HUES48 (cell line): ENCODE measurements at regions not wholly inside any gene's neighbourhood (a gene's known extent, or its start where the extent isn't known, plus 50 kb on each side); places are given as distances from the start of the nearest gene placed in this dataset.

Source experiments
- H3K27ac ChIP-seq: one replicate; pipeline ENCODE4 v1.7.0; 2013; ENCODE audit warnings: low read depth, low read length, inconsistent platforms
- H3K27me3 ChIP-seq: 2 replicates; pipeline ENCODE4 v1.6.1; 2013; ENCODE audit warnings: mild to moderate bottlenecking, low read length; ENCODE audit not compliant: control insufficient read depth, insufficient read depth
- H3K36me3 ChIP-seq: 2 replicates; pipeline ENCODE4 v1.6.1; 2013; ENCODE audit warnings: low read length; ENCODE audit not compliant: control insufficient read depth, insufficient read depth
- H3K4me1 ChIP-seq: 2 replicates; pipeline ENCODE4 v1.6.1; 2013; ENCODE audit warnings: mild to moderate bottlenecking, low read length; ENCODE audit not compliant: control insufficient read depth, insufficient read depth
- H3K4me3 ChIP-seq: 2 replicates; pipeline ENCODE4 v1.5.1; 2013; ENCODE audit warnings: mild to moderate bottlenecking, low read depth, low read length
- H3K9ac ChIP-seq: 2 replicates; pipeline ENCODE4 v1.6.1; 2013; ENCODE audit warnings: mild to moderate bottlenecking, low read depth, low read length, moderate library complexity
- H3K9me3 ChIP-seq: 2 replicates; pipeline ENCODE4 v1.6.1; 2013; ENCODE audit warnings: low read length; ENCODE audit not compliant: control insufficient read depth, insufficient read depth

DNA sequence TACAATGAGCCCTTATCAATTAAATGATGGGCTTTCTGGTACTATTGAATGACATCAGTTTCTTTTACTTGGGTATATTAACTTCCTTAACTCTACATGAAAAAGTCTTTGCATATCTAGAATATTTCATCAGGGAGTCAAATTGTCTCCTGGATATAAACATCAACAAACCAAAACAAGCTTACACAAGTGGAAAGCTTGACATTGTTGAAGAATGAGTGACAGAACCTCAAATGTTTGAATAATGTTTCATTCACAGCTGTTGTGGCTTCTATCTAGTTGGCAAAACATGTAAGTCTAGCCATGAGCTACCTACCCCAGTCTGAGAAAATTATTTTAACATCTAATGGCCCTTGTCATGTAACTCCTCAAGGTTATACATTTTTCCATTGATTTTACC, 604.8 kb upstream of the ADAMTS5 start:
- Histone ChIP-seq H3K36me3 (no peaks in the 10 kb centered on the region), H3K27me3 (no peaks in the 10 kb centered on the region), H3K9me3 (no peaks in the 10 kb centered on the region), H3K27ac (no peak overlapping the region), H3K4me1 (no peaks in the 10 kb centered on the region), H3K4me3 (no peak overlapping the region), H3K9ac (no peak overlapping the region)

DNA sequence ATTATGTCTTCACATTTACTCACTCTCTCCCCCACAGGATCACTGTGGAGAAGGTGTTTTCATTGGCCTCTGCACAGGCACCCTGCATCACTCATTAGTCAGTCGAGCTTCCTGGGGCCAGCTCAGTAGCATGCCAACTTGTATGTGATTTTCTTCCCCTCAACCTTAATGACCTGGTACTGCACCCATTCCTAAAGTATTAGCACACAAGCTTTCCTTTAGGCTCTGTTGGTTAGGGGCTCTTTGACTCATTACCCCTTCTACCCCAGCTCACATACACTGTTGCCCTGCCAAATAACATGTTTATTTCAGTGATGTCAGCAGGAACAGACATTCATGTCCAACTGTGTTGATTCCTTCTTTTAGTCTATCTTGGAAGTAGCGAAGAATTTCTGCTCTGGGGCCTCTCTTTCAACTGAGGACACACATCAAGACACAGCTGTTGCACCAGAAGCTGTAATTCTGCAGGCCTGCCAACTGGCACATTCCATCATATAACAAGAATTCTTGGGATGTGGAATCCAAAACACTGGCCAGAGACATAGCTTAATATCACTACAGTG, 603.5 kb upstream of the ADAMTS5 start:
- H3K27ac ChIP-seq, result no peak overlapping the region

DNA sequence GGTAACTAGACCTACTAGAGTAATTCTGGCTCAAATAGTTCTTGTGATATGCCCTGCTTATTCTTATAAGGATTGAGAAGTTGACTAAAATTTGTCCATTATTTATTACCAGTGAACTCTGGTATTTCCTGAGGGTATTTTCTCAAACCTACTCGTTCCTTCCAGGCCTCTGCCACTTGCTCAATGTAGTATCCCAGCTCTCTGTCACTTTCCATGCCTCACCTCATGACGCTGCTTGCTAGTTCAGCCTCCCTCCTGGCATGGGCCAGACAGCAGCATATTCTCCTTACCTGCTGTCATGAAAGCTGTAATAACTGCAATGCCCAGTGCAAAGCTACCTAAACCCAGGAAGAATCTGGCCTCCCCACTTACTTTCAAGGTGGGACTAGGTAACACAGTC, 602.9 kb upstream of the ADAMTS5 start:
- H3K36me3 ChIP-seq, result no peaks in the 10 kb centered on the region
- H3K27ac ChIP-seq, result no peak overlapping the region

More for the DNA sequence above, 603.5 kb upstream of the ADAMTS5 start:
- H3K4me1 ChIP-seq, result no peaks in the 10 kb centered on the region
- H3K27me3 ChIP-seq, result no peaks in the 10 kb centered on the region
- H3K36me3 ChIP-seq, result no peaks in the 10 kb centered on the region
- H3K4me3 ChIP-seq, result no peak overlapping the region
- H3K9me3 ChIP-seq, result no peaks in the 10 kb centered on the region
- no peak overlapping the region for H3K9ac ChIP-seq

DNA sequence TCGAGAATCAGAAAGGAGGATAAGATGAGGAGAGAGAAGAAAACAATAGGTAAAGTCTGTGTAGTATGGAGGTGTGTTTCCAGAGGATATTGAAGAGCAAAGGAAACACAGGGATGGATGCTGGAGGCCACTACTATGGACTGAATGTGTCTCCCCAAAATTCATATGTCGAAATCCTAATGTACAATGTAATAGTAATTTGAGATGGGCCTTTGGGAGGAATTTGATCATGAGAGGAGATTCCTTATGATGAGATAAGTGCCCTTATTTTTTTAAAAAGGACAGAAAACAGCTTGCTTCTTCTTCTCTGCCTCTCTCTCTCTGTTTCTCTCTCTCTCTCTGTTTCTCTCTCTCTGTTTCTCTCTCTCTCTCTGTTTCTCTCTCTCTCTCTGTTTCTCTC, 602.2 kb upstream of the ADAMTS5 start:
- no peak overlapping the region for H3K9ac ChIP-seq
- H3K4me1 ChIP-seq, result no peaks in the 10 kb centered on the region
- H3K4me3 ChIP-seq, result no peak overlapping the region
- no peaks in the 10 kb centered on the region for H3K9me3 ChIP-seq
- no peaks in the 10 kb centered on the region for H3K36me3 ChIP-seq
- H3K27ac ChIP-seq, result no peak overlapping the region
- no peaks in the 10 kb centered on the region for H3K27me3 ChIP-seq

More for the DNA sequence above, 602.9 kb upstream of the ADAMTS5 start:
- Histone ChIP-seq H3K27me3 (no peaks in the 10 kb centered on the region), H3K9me3 (no peaks in the 10 kb centered on the region), H3K4me3 (no peak overlapping the region), H3K9ac (no peak overlapping the region), H3K4me1 (no peaks in the 10 kb centered on the region)

DNA sequence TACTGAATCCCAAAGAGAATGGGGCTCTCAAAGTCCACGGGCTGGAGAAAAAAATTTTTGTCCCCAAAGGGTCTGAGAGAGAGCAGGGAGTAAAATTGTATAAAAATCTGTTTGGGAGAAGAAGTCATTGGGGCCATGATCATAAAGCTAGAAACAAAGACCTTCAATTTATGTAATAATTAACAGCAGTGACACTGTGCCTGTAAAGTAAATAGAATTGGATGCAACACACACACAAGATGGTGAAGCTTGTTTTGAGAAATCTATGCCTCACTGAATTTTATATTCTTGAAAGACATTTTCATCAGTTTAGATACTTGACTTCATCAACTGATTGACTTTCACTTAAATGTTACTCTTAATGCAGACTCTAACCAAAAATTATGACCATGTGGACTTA, 600.5 kb upstream of the ADAMTS5 start:
- no peak overlapping the region for H3K9ac ChIP-seq
- no peak overlapping the region for H3K4me3 ChIP-seq
- no peaks in the 10 kb centered on the region for H3K4me1 ChIP-seq
- no peaks in the 10 kb centered on the region for H3K9me3 ChIP-seq
- H3K27ac ChIP-seq, result no peak overlapping the region
- no peaks in the 10 kb centered on the region for H3K36me3 ChIP-seq
- H3K27me3 ChIP-seq, result no peaks in the 10 kb centered on the region

DNA sequence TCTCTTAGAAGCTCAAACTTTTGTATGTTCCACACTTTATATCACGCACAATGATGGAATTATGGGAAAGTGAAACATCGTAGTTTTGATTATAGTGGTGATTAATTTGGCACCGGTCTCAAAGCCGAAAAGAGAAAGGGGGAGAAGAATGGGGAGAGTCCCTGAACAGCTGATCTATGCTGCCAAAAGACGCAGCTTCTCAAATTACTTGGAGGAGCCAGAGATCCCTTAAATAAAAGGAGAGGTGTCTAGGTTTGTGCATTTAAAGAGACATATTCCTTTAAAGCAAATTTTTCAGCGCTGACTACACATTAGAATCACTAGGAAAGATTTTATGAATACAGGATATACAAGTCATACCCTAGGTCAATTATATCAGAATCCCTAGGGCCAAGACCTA, 599.6 kb upstream of the ADAMTS5 start:
- H3K4me1 ChIP-seq, result no peaks in the 10 kb centered on the region
- no peak overlapping the region for H3K27ac ChIP-seq
- H3K9ac ChIP-seq, result no peak overlapping the region
- no peak overlapping the region for H3K4me3 ChIP-seq
- H3K9me3 ChIP-seq, result no peaks in the 10 kb centered on the region
- no peaks in the 10 kb centered on the region for H3K36me3 ChIP-seq
- H3K27me3 ChIP-seq, result no peaks in the 10 kb centered on the region

DNA sequence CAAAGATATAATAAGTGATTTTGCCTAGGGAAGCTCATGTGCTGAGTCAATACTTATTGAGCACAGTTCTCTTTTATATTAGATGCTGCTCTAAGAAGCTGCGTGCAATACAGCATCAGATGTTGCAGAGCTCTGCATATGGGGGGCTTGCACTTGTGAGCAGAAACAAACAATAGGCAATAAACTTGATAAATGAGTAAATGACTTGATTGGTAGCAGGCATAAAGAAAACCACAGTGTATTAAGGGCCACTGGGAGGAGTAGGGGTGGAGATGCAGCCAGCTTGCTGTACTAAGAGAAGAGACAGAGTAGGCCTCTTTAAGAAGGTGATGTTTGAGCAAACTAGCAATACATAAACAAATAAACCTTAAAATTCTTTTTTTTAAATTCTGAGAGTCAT, 598.5 kb upstream of the ADAMTS5 start:
- no peaks in the 10 kb centered on the region for H3K9me3 ChIP-seq
- H3K4me1 ChIP-seq, result no peaks in the 10 kb centered on the region
- no peak overlapping the region for H3K4me3 ChIP-seq
- H3K27me3 ChIP-seq, result no peaks in the 10 kb centered on the region
- H3K36me3 ChIP-seq, result no peaks in the 10 kb centered on the region
- H3K9ac ChIP-seq, result no peak overlapping the region
- H3K27ac ChIP-seq, result no peak overlapping the region

DNA sequence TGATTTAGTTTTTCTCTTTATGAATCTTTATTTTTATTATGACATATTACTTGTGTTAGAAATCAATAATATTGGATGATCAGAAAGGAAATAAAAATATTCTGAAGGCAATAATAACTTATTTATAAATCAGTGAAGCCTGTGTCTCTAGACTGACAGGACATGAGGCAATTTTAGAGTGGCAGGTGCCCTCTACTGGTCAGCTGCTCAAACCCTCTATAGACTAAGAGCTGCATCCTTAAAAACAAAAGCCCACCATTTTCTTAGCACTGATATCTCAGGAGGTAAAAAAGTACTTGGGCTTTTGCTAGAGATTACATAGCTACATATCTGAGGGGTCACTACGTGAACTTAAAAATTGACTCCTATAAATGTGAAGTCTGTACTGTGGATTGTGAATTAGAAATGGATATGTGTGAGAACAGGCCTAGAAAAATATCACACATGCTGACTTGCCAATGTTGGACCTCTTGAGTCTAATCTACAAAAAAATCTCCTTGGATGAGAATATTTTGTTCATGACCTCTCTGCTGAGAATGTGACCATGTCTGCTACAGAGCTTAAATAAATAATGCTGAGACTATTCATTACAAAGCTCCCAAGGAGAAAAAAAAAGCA, 597.9 kb upstream of the ADAMTS5 start:
- H3K4me1 ChIP-seq, result no peaks in the 10 kb centered on the region
- H3K9me3 ChIP-seq, result no peaks in the 10 kb centered on the region
- no peaks in the 10 kb centered on the region for H3K36me3 ChIP-seq
- H3K27me3 ChIP-seq, result no peaks in the 10 kb centered on the region
- H3K4me3 ChIP-seq, result no peak overlapping the region
- no peak overlapping the region for H3K27ac ChIP-seq
- H3K9ac ChIP-seq, result no peak overlapping the region

DNA sequence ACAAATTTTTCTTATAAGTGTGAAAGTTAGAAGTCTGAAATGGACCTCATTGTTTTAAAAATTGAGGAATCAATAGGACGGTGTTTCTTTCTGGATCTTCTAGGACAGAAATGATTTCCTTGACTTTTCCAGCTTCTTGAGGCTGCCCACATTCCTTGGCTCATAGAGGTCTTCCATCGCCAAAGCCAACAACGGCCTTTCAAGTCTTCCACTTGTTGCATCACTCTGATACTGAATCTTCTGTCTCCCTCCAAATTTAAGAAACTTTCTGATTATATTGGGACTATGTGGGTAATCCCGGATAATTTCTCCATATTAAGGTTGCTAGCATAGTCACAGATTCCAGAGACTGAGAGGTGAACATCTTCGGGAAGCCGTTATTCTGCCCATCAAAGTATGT, 595.4 kb upstream of the ADAMTS5 start:
- Histone ChIP-seq H3K4me3 (no peak overlapping the region), H3K9ac (no peak overlapping the region), H3K4me1 (no peaks in the 10 kb centered on the region), H3K27me3 (no peaks in the 10 kb centered on the region), H3K9me3 (no peaks in the 10 kb centered on the region), H3K27ac (no peak overlapping the region), H3K36me3 (no peaks in the 10 kb centered on the region)

DNA sequence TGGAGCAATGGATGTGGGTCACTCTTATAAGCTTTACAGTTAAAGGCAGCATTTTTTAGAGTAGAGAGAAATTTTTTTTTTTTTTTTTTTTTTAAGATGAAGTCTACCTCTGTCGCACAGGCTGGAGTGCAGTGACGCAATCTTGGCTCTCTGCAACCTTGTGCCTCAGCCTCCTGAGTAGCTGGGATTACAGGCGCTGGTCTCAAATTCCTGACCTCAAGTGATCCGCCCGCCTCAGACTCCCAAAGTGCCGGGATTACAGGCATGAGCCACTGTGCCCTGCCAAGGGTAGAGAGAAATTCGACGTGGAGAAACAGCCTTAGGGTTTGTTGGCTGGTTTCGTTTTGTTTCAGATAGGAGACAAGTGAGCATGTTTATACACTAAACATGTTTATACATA, 594.2 kb upstream of the ADAMTS5 start:
- Histone ChIP-seq H3K9me3 (no peaks in the 10 kb centered on the region), H3K4me1 (no peaks in the 10 kb centered on the region)

DNA sequence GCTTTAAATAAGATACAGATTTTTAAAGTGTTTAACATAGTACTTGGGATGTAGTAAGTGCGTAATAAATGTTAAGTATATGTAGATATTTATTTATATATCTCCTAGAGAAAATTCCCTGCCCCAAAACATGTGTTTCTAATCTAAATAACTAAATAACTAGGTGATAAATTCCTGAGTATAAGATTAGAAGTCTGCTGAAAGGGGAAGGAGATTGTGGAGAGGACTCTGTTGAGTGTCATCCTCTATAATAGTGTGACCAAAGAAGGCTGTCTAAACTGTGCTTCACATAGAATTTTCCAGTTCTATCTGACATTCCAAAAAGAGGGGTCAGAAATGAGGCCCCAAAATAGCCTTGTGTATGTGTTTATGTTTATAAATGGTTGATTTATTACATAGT, 590.5 kb upstream of the ADAMTS5 start:
- Histone ChIP-seq H3K9ac (no peak overlapping the region), H3K27ac (no peak overlapping the region), H3K4me3 (no peak overlapping the region), H3K36me3 (no peaks in the 10 kb centered on the region), H3K27me3 (no peaks in the 10 kb centered on the region), H3K4me1 (no peaks in the 10 kb centered on the region), H3K9me3 (peaks cover 1% of the 10 kb centered on the region; the same call in 1 of the 2 replicates)

More for the DNA sequence above, 594.2 kb upstream of the ADAMTS5 start:
- H3K4me3 ChIP-seq, result no peak overlapping the region
- H3K9ac ChIP-seq, result no peak overlapping the region
- no peaks in the 10 kb centered on the region for H3K36me3 ChIP-seq
- no peak overlapping the region for H3K27ac ChIP-seq
- H3K27me3 ChIP-seq, result no peaks in the 10 kb centered on the region
